GM19238 (cell line): ENCODE measurements at regions not wholly inside any gene's neighbourhood (a gene's known extent, or its start where the extent isn't known, plus 50 kb on each side); places are given as distances from the start of the nearest gene placed in this dataset.

Experiments
- DNase-seq: peaks from one replicate; pipeline ENCODE4 v3.0.0; 2011; ENCODE audit warnings: low spot score; ENCODE audit not compliant: insufficient read length

DNA sequence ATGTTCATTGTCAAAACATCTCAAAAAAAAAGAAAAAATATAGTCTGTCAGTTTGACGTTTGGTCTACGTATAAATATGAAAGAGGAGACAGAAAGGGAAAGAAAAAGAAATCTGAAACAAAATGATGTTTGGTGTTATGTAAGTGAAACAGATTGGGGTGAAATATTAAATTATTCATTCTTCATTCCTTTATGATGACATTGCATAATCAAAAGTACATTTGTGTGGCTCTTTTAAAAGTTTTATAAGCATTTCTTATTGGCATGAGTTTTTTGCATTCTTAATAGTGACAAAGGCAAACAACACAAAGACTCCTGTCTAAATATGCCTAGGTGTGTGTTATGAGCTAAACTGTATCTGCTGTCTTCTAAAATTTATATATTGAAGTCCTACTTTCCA, 232.6 kb downstream of the EFNB2 start:
- DNase-seq, result no peak

GRCh38 chr13:106302011-106302410, 233.5 kb downstream of the EFNB2 start:
- DNase-seq, result no peak

DNA sequence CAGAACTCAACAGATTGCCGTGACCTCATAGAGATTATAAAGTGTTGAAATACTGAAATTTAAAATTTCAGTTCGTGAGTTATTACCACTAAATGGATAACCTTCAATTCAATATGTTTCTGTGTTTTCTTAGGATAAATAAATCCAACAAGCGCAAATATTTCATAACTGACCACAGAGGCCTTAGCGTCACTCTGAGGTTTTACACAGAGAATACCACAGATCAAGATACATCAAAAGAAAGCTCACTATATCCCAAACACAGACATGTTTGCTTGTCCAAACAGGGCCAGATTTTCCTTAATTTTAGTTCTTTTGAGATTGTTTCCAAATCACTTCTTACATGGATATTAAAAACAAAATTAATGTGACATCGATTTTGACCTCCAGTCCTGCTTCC, 235.8 kb downstream of the EFNB2 start:
- no peak for DNase-seq

DNA sequence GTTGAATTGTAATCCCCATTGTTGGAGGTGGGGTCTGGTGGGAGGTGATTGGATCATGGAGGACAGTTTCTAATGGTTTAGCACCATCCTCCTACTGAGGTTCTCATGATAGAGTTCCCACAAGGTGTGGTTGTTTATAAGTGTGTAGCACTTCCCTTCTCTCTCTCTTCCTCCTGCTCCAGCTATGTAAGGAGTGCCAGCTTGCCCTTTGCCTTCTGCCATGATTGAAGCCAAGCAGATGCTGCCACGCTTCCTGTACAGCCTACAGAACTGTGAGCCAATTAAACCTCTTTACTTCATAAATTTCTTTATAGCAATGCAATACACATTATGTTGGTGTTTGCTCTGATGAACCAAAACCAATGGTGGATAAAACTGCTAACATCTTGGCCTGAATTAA, 238.2 kb downstream of the EFNB2 start:
- no peak for DNase-seq

DNA sequence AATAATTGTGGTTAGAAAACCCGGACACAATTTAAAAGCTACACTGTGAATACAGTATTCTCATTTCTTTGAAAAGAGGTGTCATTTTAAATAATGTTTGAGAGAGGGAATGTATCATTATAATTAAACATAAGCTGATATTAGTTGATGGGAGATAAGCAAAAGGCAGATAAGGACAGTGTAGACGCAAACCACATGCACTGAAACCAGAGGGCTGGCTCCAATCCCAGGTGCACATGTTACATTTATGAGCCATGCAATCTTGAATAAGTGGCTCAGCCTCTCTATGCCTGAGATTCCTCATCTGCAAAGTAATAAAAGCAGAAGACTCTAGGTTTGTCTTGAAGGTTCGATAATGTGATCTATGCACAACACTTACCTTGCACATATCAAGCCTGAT, 238.7 kb downstream of the EFNB2 start:
- DNase-seq, result no peak

DNA sequence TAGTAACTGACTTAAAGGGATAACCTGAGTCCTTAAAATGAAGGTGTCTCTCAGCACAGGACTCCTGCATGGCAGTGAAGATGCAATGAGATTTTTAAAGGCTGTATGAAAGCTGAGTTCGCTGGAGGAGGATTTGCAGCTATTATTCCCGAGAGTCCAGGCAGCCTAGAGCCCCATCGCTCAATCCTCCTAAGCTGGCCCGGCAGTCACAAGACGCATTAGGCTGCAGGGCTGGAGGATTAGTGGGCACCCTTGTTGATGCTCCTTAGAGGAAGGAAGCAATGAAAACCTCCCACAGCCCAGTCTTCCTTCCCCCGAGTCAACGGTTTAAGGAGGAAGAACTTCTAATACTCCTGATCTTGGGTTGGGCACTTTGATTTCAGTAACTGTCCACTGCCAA, 239.5 kb downstream of the EFNB2 start:
- DNase-seq, result no peak

GRCh38 chr13:106291006-106291405, 244.5 kb downstream of the EFNB2 start:
- DNase-seq, result no peak

- no peak for DNase-seq
Measured at GRCh38 chr13:106287351-106287750, 248.1 kb downstream of the EFNB2 start.

DNA sequence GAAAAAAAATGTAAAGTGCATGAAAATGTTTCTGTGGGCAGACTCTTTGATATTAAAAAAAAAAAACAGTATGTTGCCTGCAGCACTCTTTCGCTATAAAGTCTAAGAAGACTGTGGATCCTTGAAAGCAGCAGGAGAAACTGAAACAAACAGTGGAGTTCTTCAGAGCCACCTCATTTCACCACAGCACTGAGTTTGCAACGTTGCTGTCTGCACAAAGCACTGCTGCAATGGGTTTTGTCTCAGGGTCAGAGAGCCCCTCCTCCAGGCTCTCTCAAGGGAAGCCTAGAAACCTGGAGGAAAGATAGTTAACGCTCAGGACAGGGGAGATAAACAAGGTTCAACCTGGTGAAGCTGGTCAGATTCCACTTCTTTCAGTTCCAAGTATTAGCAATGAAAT, 248.7 kb downstream of the EFNB2 start:
- no peak for DNase-seq

- no peak for DNase-seq
Measured at GRCh38 chr13:106284358-106284757, 251.1 kb downstream of the EFNB2 start.

DNA sequence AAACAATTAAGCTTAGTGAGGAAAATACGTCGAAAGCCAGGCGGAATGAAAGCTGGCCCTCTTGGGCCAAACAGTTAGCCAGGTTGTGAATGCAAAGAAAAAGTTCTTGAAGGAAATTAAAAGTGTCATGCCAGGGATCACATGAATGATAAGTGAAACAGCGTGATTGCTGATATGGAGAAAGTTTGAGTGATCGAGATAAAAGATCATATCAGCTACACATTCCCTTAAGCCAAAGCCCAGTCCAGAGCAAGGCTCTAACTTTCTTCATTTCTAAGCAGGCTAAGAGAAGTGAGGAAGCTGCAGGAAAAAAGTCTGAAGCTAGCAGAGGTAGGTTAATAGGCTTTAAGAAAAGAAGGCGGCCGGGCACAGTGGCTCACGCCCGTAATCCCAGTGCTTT, 254.0 kb downstream of the EFNB2 start:
- DNase-seq, result no peak

GRCh38 chr13:106277484-106278154, 257.8 kb downstream of the EFNB2 start:
- no peak for DNase-seq

- DNase-seq, result no peak
Measured at GRCh38 chr13:106276876-106277275, 258.6 kb downstream of the EFNB2 start.

DNA sequence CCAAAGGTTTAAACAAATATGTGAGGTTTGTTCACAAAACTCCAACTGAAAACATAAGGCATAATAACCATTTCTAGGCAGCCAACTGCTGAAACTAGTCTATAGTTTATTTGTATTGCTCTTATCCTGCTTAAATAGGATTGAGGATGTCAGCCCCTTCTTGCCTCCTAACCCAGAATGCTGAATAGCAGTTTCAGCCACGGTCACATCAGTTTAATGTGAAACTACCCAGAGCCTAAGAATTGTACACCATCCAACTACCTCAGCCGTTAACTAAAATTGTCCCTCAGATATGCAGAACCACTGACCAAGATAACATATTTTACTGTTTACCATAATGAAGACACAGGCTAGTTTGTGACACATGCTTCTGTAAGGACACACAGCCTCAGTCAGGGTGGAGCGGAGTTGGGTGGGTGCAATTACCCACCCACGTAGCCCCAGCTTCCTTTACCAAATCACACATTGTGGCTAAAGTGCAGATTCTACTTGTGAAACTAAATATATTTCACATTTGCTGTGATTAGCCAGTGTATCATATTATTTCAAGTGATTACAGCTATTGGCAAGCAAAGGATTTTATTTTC, 259.9 kb downstream of the EFNB2 start:
- no peak for DNase-seq

- DNase-seq, result no peak
Measured at GRCh38 chr13:106274551-106275203, 260.8 kb downstream of the EFNB2 start.

DNA sequence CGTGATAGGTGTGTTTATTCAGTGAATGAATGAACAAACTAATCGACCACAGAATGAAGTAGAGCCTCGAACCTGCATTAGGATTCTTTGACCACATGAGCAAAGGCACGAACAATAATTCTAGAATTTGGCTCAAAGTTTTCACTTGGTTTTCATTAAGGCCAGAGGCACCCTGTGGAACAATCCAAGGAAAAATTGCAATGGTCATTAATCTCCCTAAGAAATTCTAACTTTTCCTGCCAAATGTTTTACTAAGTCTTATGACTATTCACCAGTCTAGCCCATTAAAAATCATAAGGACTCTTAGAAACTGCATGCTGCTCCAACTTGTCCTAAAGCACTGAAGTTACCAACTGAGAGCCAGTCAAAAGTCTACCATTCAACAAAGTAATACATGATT, 271.7 kb downstream of the EFNB2 start:
- DNase-seq, result no peak

DNA sequence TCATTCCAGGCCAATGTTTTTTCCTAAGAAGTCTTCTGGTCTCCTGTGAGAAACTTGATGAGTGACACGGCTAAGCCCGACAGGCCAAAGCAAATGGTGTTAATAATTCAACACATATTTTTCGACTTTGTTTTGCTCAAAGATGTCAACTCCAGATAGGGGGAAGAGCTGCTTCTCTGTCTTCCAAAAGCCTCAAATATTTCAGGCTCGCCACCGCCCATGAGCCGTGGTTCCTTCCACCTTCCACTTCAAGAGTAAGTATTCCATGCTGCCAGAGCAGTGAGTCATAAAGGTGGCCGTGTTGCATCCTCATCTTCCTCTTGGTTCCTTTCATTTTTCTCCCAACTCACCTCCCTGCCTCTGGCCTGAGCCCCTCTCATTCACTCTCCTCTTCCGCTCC, 272.6 kb downstream of the EFNB2 start:
- no peak for DNase-seq

DNA sequence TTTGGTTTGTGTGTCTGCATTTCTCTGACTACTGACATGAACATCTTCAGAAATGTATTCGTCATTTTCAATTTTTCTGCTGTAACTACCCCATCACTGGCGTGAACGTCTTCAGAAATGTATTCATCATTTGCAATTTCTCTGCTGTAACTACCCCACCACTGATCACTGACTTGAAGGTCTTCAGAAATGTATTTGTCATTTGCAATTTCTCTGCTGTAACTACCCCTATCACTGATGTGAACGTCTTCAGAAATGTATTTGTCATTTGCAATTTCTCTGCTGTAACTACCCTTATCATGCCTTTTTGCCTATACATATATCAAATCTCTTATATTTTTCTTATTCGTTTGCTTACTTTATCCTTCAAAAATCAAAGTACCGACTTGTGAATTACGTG, 274.0 kb downstream of the EFNB2 start:
- DNase-seq, result no peak

DNA sequence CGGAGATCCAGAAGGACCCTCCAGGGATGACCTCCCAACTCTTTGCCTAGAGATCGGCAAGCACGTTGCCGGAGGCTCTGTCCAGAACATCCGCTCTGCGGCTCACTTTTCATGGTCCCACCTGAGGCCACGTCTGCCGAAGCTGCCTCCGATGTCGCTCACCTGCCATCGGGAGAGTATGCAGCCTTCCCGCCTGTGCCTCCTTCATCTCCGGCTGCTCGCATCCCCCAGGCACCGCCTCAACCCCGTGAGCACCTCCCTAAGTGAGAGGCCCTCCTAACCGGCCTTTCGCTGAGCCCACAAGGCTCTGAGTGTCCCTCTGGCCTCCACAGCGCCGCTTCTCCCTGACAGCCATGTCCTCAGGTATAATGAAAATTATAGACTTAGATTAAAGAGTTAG, 275.1 kb downstream of the EFNB2 start:
- DNase-seq, result no peak

DNA sequence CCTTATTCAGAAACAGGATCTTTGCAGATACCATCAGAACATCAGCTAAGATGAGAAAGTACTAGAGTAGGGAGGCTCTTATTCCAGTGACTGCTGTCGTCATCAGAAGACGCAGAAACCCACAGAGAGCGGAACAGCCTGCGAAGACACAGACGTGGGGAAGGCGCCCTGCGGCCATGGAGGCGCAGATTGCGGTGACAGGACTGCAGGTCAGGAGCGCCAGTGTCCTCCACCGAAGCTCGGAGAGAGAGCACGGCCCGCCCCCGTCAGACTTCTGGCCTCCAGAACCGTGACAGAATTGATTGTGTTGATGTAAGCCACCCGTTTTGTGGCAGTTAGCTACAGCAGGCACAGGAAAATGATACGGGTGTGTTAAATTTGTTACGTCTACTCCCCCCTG, 275.5 kb downstream of the EFNB2 start:
- no peak for DNase-seq

DNA sequence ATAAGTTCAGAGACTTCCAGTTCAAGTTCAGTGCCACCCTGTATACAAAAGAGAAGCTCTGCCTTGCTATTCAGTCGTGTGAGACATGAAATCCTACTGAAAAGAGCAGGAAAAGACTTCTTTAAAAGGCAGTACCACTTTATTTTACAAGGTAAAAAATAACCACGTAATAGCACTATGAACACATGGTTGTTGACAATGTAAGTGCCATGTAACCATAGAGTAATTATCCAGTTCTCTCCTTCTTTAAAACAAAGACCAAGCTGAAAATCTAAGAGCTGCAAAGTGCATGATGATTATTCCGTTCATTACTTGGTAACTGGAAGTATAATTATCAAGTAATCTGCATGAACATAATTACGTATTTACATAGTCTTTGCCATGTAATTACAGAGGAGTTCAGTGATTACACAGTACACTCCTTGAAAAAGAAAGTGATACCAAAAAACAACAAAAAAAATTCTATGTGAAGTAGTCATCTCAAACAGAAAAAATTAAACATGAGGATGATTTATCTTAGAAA, 288.7 kb downstream of the EFNB2 start:
- no peak for DNase-seq

DNA sequence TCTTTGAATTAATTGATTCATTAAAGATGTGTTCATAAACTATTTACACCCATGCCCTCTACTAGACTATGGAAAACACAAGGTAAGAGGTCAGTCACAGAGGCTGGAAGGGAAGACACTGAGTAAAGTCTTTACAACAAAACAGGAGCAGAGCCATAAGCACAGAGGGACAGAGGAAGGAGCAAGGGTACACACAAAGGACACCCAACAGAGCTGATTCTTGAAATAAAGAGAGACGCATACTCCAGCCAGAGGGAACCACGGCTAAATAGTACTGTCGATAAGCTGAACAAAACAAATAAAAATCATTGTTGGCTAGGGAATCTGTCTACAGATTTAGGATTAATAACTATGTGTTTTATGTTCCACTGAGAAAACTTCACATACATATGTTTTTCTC, 289.2 kb downstream of the EFNB2 start:
- no peak for DNase-seq

DNA sequence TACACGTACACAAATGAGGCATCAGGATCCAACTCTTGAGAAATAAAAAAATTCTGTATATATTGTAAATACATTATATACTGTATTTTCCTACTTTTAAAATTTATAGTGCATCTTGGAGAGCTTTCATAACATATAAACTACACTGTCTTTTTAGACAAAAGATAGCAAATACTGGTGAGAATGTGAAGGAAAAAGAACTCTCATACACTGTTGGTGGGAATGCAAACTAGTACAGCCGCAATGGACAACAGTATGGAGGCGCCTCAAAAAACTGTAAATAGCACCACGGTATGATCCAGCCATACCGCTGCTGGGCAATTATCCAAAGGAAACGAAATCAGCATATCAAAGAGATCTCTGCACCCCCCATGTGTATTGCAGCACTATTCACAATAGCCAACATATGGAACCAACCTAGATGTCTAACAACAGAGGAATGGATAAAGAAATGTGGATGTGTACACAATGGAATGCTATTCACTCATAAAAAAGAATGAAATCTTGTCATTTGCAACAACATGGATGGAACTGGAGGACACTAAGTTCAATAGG, 292.4 kb downstream of the EFNB2 start:
- DNase-seq, result no peak
